NT2/D1 (cell line): ENCODE measurements at regions not wholly inside any gene's neighbourhood (a gene's known extent, or its start where the extent isn't known, plus 50 kb on each side); places are given as distances from the start of the nearest gene placed in this dataset.

Experiments used
- SUZ12 ChIP-seq: IDR thresholded peaks from 2 replicates; pipeline ENCODE4 v1.6.1; 2011; ENCODE audit not compliant: insufficient read length, insufficient read depth; ENCODE audit errors: extremely low read depth
- YY1 ChIP-seq: IDR thresholded peaks from 2 replicates; pipeline ENCODE4 v1.6.1; 2011; ENCODE audit not compliant: insufficient read length, insufficient read depth
- ZNF274 ChIP-seq: IDR thresholded peaks from 2 replicates; pipeline ENCODE4 v1.6.1; 2011; ENCODE audit warnings: mild to moderate bottlenecking, low read depth, low read length

- TF ChIP-seq YY1 (no peak), ZNF274 (no peak), SUZ12 (no peak)
Observed at GRCh38 chr11:112321501-112322172, 61.0 kb upstream of the PLET1 start.
